HG02759 (cell line): ENCODE measurements at regions not wholly inside any gene's neighbourhood (a gene's known extent, or its start where the extent isn't known, plus 50 kb on each side); places are given as distances from the start of the nearest gene placed in this dataset.
"Not testable (repeated sequence)": the region's sequence is repeated elsewhere in the genome, so short reads cannot be mapped to it uniquely, and the experiment has no call there.

Experiments used
- ATAC-seq: cut with Tn5 transposase; IDR thresholded peaks from one replicate; pipeline ENCODE4 v1.9.1; 2021; ENCODE audit warnings: mild to moderate bottlenecking, moderate library complexity; ENCODE audit not compliant: unreplicated experiment

- ATAC-seq, result no peak
These were observed 150.0 kb downstream of the BTBD3 start for GRCh38 chr20:12067686-12068085.

GRCh38 chr20:12068121-12068520, 150.4 kb downstream of the BTBD3 start:
- no peak for ATAC-seq

- no peak for ATAC-seq
These were observed 151.5 kb downstream of the BTBD3 start for GRCh38 chr20:12069181-12069580.

- ATAC-seq, result no peak
These were observed 154.7 kb downstream of the BTBD3 start for GRCh38 chr20:12072221-12072953.

GRCh38 chr20:12072954-12073264, 155.2 kb downstream of the BTBD3 start:
- no peak for ATAC-seq

- ATAC-seq, result no peak
These were observed 156.5 kb downstream of the BTBD3 start for GRCh38 chr20:12074111-12074655.

- ATAC-seq, result no peak
These were observed 158.5 kb downstream of the BTBD3 start for GRCh38 chr20:12076200-12076599.

- ATAC-seq, result no peak
These were observed 160.2 kb downstream of the BTBD3 start for GRCh38 chr20:12077875-12078274.

GRCh38 chr20:12079490-12079889, 161.8 kb downstream of the BTBD3 start:
- no peak for ATAC-seq

GRCh38 chr20:12083269-12083668, 165.6 kb downstream of the BTBD3 start:
- no peak for ATAC-seq

- no peak for ATAC-seq
These were observed 166.8 kb downstream of the BTBD3 start for GRCh38 chr20:12084482-12084881.

- ATAC-seq, result no peak
These were observed 168.7 kb downstream of the BTBD3 start for GRCh38 chr20:12086359-12086758.

- no peak for ATAC-seq
These were observed 173.2 kb downstream of the BTBD3 start for GRCh38 chr20:12090920-12091319.

- no peak for ATAC-seq
These were observed 175.5 kb downstream of the BTBD3 start for GRCh38 chr20:12093057-12093796.

- not testable (repeated sequence) for ATAC-seq
These were observed 176.1 kb downstream of the BTBD3 start for GRCh38 chr20:12093797-12094190.

GRCh38 chr20:12095180-12095920, 177.7 kb downstream of the BTBD3 start:
- no peak for ATAC-seq

- ATAC-seq, result no peak
These were observed 180.7 kb downstream of the BTBD3 start for GRCh38 chr20:12098421-12098820.

- ATAC-seq, result no peak
These were observed 191.2 kb downstream of the BTBD3 start for GRCh38 chr20:12108846-12109245.

- ATAC-seq, result no peak
These were observed 192.6 kb downstream of the BTBD3 start for GRCh38 chr20:12110274-12110673.

GRCh38 chr20:12110711-12111110, 193.0 kb downstream of the BTBD3 start:
- ATAC-seq, result no peak

GRCh38 chr20:12111431-12112088, 193.9 kb downstream of the BTBD3 start:
- no peak for ATAC-seq
